ENCODE measurements at regions not wholly inside any gene's neighbourhood (a gene's known extent, or its start where the extent isn't known, plus 50 kb on each side); places are given as distances from the start of the nearest gene placed in this dataset.
A peak's percentile ranks its signal among the peaks of the same experiment; 100 is the strongest.

DNA sequence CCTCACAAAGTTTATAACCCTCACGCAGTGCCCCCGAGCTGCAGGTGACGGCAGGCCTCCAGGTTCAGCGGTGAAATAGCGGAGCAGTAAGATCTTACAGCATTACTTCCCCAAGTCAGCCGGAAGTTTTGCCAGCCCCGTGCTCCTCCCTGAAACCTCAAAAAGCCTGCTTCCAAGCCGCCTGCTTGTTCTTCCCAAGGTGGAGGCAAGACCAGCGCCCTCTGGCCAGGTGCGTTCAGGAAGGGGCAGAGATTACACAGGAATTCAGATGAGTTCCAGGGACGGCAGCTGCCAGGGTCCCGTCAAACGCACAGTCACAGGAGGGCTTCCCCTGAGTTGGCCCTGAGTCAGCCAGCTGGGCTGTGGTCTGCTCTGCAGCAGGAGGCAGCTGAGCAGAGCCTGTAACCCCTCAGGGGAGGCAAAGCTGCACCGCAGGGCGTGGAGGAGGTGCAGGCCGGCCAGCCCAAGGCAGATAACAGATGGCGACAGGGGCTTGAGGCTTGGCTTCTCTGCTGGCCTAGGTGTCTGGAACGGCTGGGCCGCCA, 124.1 kb upstream of the RPS6KA2 start:
- DNase-seq (peak; percentile 30), ATAC-seq (peak; percentile 78)

- no peak for ATAC-seq
- DNase-seq, result peak; percentile 12
Observed at GRCh38 chr6:166750108-166750793, 123.2 kb upstream of the RPS6KA2 start.

- ATAC-seq, result no peak
- no peak for DNase-seq
Observed at GRCh38 chr6:166749666-166750065, 122.6 kb upstream of the RPS6KA2 start.

DNA sequence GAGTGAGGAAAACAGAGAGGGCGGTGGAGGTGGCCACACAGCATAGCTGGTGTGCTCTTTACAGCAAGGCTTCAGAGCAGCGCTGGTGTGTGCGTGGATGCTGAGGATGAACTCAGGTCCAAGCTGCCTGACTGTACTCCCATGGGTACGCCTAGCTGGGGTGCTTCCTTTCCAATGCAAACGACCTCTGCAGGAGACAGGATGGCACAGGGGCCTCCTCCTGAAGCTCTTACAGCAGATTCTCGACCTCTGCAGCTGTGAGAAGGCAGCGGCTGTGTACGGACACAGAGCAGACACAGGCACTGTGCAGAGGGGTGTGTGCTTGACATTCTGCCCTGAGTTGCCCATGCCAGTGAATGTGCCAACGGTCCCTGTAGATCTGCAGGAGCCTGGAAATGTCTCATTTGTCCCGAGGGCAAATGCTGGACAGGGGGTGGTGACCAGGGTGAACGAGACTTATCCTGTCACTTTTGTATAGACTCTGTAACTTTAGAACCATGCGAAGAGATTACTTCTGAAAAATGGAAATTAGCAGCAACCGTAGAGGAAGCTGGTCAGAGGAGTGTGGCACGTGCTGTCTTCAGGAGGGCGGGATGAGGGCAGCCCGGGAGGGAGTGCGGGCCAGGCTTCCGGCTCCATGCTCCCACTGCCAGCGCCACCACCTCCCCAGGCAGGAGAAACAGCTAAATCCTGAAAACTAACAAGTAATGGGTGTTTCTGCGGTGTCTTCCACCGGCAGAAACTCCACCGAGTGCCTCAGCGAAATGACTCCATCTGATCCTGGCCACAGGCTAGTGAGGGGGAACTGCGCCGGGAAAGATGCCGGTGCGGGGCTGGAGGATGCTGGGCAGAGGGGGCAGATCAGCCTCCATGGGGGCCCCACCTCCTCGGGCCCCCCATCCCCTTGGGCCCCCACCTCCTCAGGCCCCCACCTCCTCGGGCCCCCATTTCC, 120.9 kb upstream of the RPS6KA2 start:
- DNase-seq (no peak), ATAC-seq (no peak)

DNA sequence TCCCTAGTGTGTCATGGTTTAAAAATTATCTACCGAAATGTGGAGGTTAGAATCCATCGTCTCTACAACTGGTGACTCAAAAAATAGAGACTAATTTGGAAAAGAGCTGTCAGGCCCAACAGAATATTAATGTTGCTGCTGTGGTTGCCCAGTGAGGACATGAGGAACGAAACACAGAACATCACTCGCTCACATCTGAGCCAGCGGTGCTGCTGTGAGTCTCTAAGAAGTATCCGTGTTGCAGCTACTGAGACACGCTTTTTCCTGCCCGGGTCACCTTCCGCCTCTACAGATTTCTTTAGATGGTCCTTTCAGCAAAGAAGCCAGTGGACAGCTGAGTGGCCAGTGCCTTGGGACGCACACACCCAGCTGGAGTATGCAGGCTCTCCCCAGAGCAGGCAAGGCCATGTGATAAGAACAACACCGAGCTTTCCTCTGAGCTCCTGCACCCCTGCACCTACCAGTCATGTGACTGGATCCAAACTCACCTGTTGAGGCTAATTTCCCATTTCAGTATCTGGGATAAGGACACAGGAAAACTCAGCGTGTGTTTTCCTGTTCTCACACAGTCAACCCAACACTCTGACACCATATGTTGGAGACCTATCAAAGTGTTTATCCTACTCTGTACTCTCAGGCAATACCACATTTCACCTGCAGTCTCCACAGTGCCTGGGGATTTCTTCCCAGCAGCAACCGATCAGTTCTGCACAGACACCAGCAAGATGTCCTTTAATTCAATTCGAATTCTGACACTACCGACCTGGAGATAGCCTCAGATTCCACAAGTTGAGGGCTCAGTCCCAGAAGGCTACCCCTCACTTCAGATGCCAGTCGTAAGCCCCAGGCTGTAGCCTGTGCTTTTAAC, 119.0 kb upstream of the RPS6KA2 start:
- ATAC-seq, result no peak
- no peak for DNase-seq

GRCh38 chr6:166744223-166745134, 117.4 kb upstream of the RPS6KA2 start:
- DNase-seq, result no peak
- ATAC-seq, result peak; percentile 21

DNA sequence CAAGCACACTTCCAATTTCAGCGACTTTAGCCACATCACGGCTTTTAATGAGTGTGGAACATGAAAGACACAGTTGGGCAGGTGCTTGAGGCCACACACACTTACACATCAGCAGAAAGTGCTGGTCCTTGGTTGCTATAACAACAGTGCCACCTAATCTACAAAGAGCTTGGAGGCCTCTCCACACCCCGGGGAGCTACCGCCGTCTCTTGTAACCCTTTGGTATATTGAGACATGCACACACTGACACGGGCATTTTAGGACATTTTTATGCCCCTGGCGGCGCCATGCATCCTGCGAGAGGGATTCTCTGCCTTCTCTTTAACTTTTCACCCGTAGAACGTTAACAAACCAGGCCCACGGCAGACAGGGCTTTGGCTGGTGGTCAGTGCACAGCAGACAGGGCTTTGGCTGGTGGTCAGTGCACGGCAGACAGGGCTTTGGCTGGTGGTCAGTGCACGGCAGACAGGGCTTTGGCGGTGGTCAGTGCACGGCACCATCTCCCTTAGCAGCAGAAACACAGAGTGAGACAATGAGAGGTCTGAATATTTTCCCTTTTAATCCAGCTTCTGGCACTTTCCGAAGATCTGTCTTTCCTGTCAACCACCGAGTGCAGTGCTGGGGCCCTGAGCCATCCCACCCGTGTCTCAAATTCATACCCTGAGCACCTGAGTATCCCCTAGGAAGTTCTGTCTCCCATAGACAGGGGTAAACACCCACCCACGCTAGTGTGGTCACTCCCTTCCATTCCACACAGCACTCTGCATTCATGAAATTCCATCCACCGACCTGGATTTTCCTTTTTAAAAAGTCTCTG, 116.6 kb upstream of the RPS6KA2 start:
- DNase-seq (no peak), ATAC-seq (no peak)

GRCh38 chr6:166742981-166743380, 115.9 kb upstream of the RPS6KA2 start:
- DNase-seq, result no peak
- no peak for ATAC-seq

DNA sequence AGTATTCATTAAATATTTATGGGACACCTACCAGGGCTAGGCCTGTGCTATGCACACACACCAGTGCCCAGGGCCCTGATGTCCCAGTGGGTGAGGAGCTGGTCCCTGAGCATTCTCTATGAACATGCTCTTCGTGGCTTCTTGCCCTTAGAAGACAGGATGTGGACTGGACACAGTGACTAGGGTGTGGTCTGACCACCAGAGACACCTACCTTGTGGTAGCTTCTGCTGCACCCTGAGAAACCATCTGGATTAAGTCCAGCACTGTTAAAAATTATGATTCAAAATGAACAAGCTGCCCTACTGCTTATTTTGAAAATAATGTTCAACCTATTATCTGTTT, 112.9 kb upstream of the RPS6KA2 start:
- DNase-seq (no peak), ATAC-seq (no peak)

GRCh38 chr6:166739117-166739975, 112.3 kb upstream of the RPS6KA2 start:
- no peak for ATAC-seq
- DNase-seq, result no peak

- DNase-seq, result no peak
- no peak for ATAC-seq
Observed at GRCh38 chr6:166738386-166739116, 111.5 kb upstream of the RPS6KA2 start.

DNA sequence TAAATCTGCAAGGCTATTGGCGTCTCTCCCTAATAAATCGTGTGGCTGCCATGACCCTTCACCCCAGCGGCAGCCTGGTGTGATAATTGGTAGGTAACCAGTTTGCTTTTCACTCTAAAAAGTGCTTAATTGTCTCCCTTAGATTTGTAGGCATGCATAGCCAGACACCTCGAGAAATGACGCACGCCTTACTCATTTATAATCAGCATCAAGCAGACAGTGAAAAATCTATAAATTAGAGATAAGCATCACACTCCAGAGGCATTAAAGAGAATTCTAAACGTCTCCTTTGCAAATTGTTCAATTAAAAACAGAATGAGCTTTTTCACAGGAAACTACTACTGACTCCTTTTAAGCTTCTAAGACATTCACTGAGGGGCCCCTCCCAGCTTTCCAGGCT, 110.2 kb upstream of the RPS6KA2 start:
- ATAC-seq (no peak), DNase-seq (no peak)

DNA sequence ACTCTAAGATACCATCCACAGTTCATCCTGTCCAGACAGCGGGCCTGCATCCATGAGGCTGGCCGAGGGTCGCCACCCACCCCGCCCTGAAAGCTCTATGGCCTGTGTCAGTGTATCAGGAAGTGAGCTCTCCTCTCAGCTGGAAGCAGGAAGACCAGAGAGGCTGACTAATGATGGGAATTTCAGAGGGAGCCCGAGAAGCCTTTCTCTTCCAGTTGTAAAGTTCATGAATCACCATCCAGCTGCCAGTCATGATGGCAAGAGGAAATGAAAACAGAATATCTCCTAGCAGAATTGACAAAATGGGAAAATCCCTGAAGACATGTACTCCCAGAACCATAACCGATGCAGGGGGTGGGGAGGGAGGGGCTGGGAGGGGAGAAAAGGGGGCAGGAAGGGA, 109.6 kb upstream of the RPS6KA2 start:
- ATAC-seq, result no peak
- DNase-seq, result no peak

DNA sequence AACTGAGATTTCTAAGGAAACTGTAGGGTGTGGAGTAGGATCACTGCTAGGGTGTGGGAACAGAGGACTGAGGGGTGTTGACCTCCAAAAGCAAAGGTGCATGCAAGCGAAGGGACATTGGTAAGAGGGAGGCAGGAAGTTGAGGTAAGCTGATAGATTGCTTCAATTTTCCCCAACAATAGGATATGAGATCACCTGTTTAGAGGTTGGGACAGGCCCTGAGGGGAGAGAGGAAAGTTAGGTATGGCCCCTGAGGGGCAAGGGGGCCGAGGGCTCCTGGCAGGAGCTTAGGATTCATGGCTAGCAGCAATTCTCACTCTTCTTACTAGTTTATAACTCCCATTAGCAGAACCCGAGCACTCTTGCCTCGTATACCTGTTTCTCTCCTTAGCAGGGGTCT, 106.8 kb upstream of the RPS6KA2 start:
- DNase-seq (no peak), ATAC-seq (no peak)

DNA sequence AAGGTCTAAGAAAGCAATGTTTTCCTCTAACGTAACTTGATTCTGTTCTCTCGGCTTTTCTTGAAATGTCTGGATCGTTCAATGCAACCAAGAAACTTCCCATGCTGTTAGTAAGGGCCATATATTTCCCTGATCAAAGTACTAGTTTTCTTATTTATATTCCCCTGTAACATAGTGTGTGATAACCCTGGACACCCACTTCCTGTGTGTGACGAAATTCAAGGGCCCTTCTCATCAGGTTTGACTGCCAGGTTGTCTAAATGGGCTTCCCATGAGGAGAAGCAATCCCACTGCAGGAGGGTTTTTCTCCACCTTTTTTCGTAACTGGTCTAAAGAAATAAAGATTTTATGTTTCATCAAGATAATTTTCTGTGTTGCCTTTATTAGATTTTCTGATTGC, 102.6 kb upstream of the RPS6KA2 start:
- DNase-seq (no peak), ATAC-seq (no peak)

GRCh38 chr6:166728884-166729530, 102.0 kb upstream of the RPS6KA2 start:
- no peak for DNase-seq
- ATAC-seq, result no peak

- DNase-seq (no peak), ATAC-seq (no peak)
Observed at GRCh38 chr6:166726201-166726600, 99.2 kb upstream of the RPS6KA2 start.

- DNase-seq, result no peak
- ATAC-seq, result no peak
Observed at GRCh38 chr6:166725571-166725970, 98.5 kb upstream of the RPS6KA2 start.
